GM13976 (cell line): ENCODE measurements at regions not wholly inside any gene's neighbourhood (a gene's known extent, or its start where the extent isn't known, plus 50 kb on each side); places are given as distances from the start of the nearest gene placed in this dataset.

Experiments
- DNase-seq: peaks from one replicate; pipeline ENCODE4 v3.0.0; 2012; ENCODE audit warnings: low spot score
- CTCF ChIP-seq: IDR thresholded peaks from 2 replicates; pipeline ENCODE4 v1.5.1; 2012; ENCODE audit warnings: borderline replicate concordance, mild to moderate bottlenecking; ENCODE audit not compliant: insufficient read depth; ENCODE audit errors: extremely low read depth, missing control alignments, control extremely low read depth
- in situ Hi-C: fragments of 300-500 bp; cut with MboI; formaldehyde crosslinking; loops from one replicate; pipeline ENCODE4 v1.12.0; 2022; ENCODE audit warnings: low sequenced_read_pairs, mixed read lengths, inconsistent platforms; ENCODE audit not compliant: unreplicated experiment

GRCh38 chr14:71692496-71692895 is 239.7 kb upstream of the RGS6 start:
- in situ Hi-C loops = no loop called here
- TF ChIP-seq CTCF = no peak
- DNase-seq = no peak

- in situ Hi-C loops = no loop called here
- TF ChIP-seq CTCF = no peak
- no peak for DNase-seq
Observed at GRCh38 chr14:71693381-71693780, 238.8 kb upstream of the RGS6 start.

- DNase-seq = no peak
- in situ Hi-C loops = no loop called here
- no peak for TF ChIP-seq CTCF
Observed at GRCh38 chr14:71694591-71695530, 237.4 kb upstream of the RGS6 start.

- TF ChIP-seq CTCF = no peak
- DNase-seq = no peak
- in situ Hi-C loops = no loop called here
Observed at GRCh38 chr14:71695611-71696350, 236.4 kb upstream of the RGS6 start.

GRCh38 chr14:71698027-71698426 is 234.2 kb upstream of the RGS6 start:
- in situ Hi-C loops = no loop called here
- DNase-seq = no peak
- TF ChIP-seq CTCF = no peak

- no peak for TF ChIP-seq CTCF
- DNase-seq = no peak
- in situ Hi-C loops = no loop called here
Observed at GRCh38 chr14:71698673-71699072, 233.6 kb upstream of the RGS6 start.
